Naive thymus-derived CD4-positive, alpha-beta T cell (primary cell): ENCODE measurements at regions not wholly inside any gene's neighbourhood (a gene's known extent, or its start where the extent isn't known, plus 50 kb on each side); places are given as distances from the start of the nearest gene placed in this dataset.
A peak's percentile ranks its signal among the peaks of the same experiment; 100 is the strongest.

Experiments
- ATAC-seq: fragments of 150-1000 bp; cut with Tn5 transposase; 2 replicates; pipeline ENCODE4 v1.10.0; 2021; ENCODE audit warnings: mild to moderate bottlenecking, moderate library complexity
- CTCF ChIA-PET: fragments of 350-600 bp; sonication (Branson Sonifier 250); formaldehyde crosslinking; loops from one replicate; lab custom pipeline; 2021; ENCODE audit warnings: antibody characterized with exemption; lab: Charles Lee
- POLR2A ChIA-PET: fragments of 350-600 bp; sonication (Branson Sonifier 250); formaldehyde crosslinking; loops from one replicate; lab custom pipeline; 2021; ENCODE audit warnings: antibody characterized with exemption, inconsistent platforms; lab: Charles Lee
- DNase-seq, 9 donors: peaks; one replicate each; pipeline versions ENCODE4 v3.0.0 to v3.0.0-alpha.2; 2020 to 2022; ENCODE audit warnings: mixed read lengths in 1 of 9
- H3K27ac ChIP-seq: one replicate; pipeline ENCODE4 v1.7.0; 2013; ENCODE audit warnings: mild to moderate bottlenecking, low read depth, low read length, moderate library complexity
- H3K27me3 ChIP-seq, 2 donors: one replicate each; pipeline ENCODE4 v1.7.0; 2013; ENCODE audit warnings: low read length in 2 of 2, mild to moderate bottlenecking in 2 of 2, moderate library complexity in 2 of 2; ENCODE audit not compliant: control insufficient read depth in 2 of 2, insufficient read depth in 2 of 2
- H3K36me3 ChIP-seq, 3 experiments: 1 replicate in 2 of 3; 2 replicates in 1 of 3; pipeline ENCODE4 v1.7.0; 2013; ENCODE audit warnings: low read length in 3 of 3, mild to moderate bottlenecking in 3 of 3, moderate library complexity in 1 of 3; ENCODE audit not compliant: insufficient read depth in 3 of 3, control insufficient read depth in 2 of 3
- H3K4me1 ChIP-seq, 2 donors: one replicate each; pipeline ENCODE4 v1.7.0; 2013; ENCODE audit warnings: low read length in 2 of 2, mild to moderate bottlenecking in 2 of 2, moderate library complexity in 1 of 2; ENCODE audit not compliant: control insufficient read depth in 2 of 2, insufficient read depth in 2 of 2
- H3K4me3 ChIP-seq: 2 replicates; pipeline ENCODE4 v1.7.0; 2013; ENCODE audit warnings: mild to moderate bottlenecking, low read length
- H3K9me3 ChIP-seq, 3 experiments: 1 replicate in 2 of 3; 2 replicates in 1 of 3; pipeline ENCODE4 v1.7.0; 2013; ENCODE audit warnings: low read length in 3 of 3; ENCODE audit not compliant: control insufficient read depth in 2 of 3
- H3K27ac Mint-ChIP-seq, 9 donors: one replicate each; pipeline ENCODE4 v1.8.0; 2020 to 2022; ENCODE audit warnings: mixed read lengths in 9 of 9, mild to moderate bottlenecking in 8 of 9, moderate library complexity in 5 of 9, inconsistent platforms in 2 of 9
- H3K27me3 Mint-ChIP-seq, 5 donors: one replicate each; pipeline ENCODE4 v1.8.0; 2021 to 2022; ENCODE audit warnings: mixed read lengths in 5 of 5, mild to moderate bottlenecking in 1 of 5
- H3K36me3 Mint-ChIP-seq, 5 donors: one replicate each; pipeline ENCODE4 v1.8.0; 2020 to 2022; ENCODE audit warnings: mixed read lengths in 5 of 5, mild to moderate bottlenecking in 3 of 5, inconsistent platforms in 1 of 5
- H3K4me1 Mint-ChIP-seq, 7 donors: one replicate each; pipeline ENCODE4 v1.8.0; 2020 to 2022; ENCODE audit warnings: mixed read lengths in 7 of 7, mild to moderate bottlenecking in 3 of 7, inconsistent platforms in 1 of 7
- H3K4me3 Mint-ChIP-seq, 10 donors: one replicate each; pipeline ENCODE4 v1.8.0; 2020 to 2022; ENCODE audit warnings: mild to moderate bottlenecking in 10 of 10, mixed read lengths in 10 of 10, moderate library complexity in 6 of 10, inconsistent platforms in 2 of 10
- H3K9me3 Mint-ChIP-seq, 11 donors: one replicate each; pipeline ENCODE4 v1.8.0; 2020 to 2022; ENCODE audit warnings: mixed read lengths in 11 of 11, mild to moderate bottlenecking in 4 of 11, inconsistent platforms in 1 of 11, moderate library complexity in 1 of 11
- intact Hi-C, 2 donors: fragments of 100-400 bp; cut with micrococcal nuclease; formaldehyde crosslinking; loops; one replicate each; pipeline ENCODE4 v1.15.1; 2023

- no peaks in the 10 kb centered on the region for H3K36me3 ChIP-seq
- H3K4me3 ChIP-seq, result no peak overlapping the region
- H3K4me1 ChIP-seq, result no peaks in the 10 kb centered on the region
- POLR2A ChIA-PET, result no interaction called here
- Mint-ChIP-seq H3K27me3 (peaks cover 6 to 49% (median 10%) of the 10 kb centered on the region in 5 donors), H3K27ac (peak overlapping the region in 1 of 9 donors; percentile 7), H3K9me3 (peaks cover 0 to 2% (median 0%) of the 10 kb centered on the region in 11 donors), H3K36me3 (peaks cover 0 to 4% (median 0%) of the 10 kb centered on the region in 5 donors), H3K4me1 (peaks cover 5 to 11% (median 8%) of the 10 kb centered on the region in 7 donors), H3K4me3 (peak overlapping the region in 3 of 10 donors; percentile 15 to 20 (median 18))
- CTCF ChIA-PET, result no interaction called here
- DNase-seq, result no peak
- intact Hi-C loops, result no loop called here
- no peaks in the 10 kb centered on the region for H3K27me3 ChIP-seq
- H3K9me3 ChIP-seq, result no peaks in the 10 kb centered on the region
- no peak for ATAC-seq
- no peak overlapping the region for H3K27ac ChIP-seq
Observed at GRCh38 chr21:33151941-33152731, 77.6 kb upstream of the IFNAR2 start.

DNA sequence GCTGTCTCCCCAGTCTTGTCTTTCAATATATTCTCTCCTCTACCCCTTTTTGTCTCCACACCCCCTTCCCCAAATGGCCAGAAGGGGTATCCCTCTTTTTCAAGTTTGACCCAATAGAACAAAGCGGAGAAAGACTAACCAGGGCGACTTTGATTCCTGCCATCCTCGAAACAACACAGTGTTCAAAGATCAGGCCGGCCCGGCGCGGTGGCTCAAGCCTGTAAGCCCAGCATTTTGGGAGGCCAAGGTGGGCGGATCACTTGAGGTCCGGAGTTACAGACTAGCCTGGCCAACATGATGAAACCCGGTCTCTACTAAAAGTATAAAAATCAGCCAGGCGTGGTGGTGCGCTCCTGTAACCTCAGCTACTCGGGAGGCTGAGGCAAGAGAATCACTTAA is 77.0 kb upstream of the IFNAR2 start:
- Mint-ChIP-seq H3K4me3 (no peak overlapping the region), H3K9me3 (peaks cover 0 to 2% (median 0%) of the 10 kb centered on the region in 11 donors), H3K4me1 (peaks cover 5 to 11% (median 9%) of the 10 kb centered on the region in 7 donors), H3K27ac (peak overlapping the region in 1 of 9 donors; percentile 7), H3K27me3 (peaks cover 6 to 53% (median 13%) of the 10 kb centered on the region in 5 donors), H3K36me3 (peaks cover 0 to 4% (median 0%) of the 10 kb centered on the region in 5 donors)
- POLR2A ChIA-PET, result interaction anchor here (0.6 kb wide), 1 partner anchor 23 kb away, joined by 3 read pairs; no protein-coding TSS in a partner anchor
- no peaks in the 10 kb centered on the region for H3K9me3 ChIP-seq
- ATAC-seq, result no peak
- intact Hi-C loops, result no loop called here
- no peaks in the 10 kb centered on the region for H3K4me1 ChIP-seq
- H3K27ac ChIP-seq, result no peak overlapping the region
- CTCF ChIA-PET, result no interaction called here
- no peaks in the 10 kb centered on the region for H3K36me3 ChIP-seq
- no peak overlapping the region for H3K4me3 ChIP-seq
- H3K27me3 ChIP-seq, result no peaks in the 10 kb centered on the region
- DNase-seq, result no peak

DNA sequence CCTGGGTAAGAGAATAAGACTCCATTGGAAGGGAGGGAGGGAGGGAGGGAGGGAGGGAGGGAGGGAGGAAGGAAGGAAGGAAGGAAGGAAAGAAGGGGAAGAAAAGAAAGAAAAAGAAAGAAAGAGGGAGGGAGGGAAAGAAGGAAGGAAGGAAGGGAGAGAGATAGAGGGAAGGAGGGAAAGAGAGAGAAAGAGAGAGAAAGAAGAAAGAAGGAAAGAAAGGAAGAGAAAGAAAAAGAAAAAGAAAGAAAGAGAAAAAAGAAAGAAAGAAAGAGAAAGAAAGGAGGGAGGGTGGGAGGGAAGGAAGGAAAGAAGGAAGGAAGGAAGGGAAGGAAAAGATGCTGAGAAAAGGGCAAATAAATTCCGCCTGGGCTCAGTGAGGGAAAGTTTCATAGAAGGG is 74.7 kb upstream of the IFNAR2 start:
- DNase-seq (no peak), ATAC-seq (no peak)
- no peaks in the 10 kb centered on the region for H3K4me1 ChIP-seq
- H3K36me3 ChIP-seq, result no peaks in the 10 kb centered on the region
- intact Hi-C loops, result no loop called here
- peaks cover 0 to 14% (median 0%) of the 10 kb centered on the region in 3 experiments for H3K9me3 ChIP-seq
- POLR2A ChIA-PET, result interaction anchor here (0.8 kb wide), 1 partner anchor 215 kb away, joined by 4 read pairs; no protein-coding TSS in a partner anchor
- H3K27ac Mint-ChIP-seq, result no peak overlapping the region
- no peaks in the 10 kb centered on the region for H3K27me3 ChIP-seq
- peaks cover 0 to 9% (median 5%) of the 10 kb centered on the region in 5 donors for H3K36me3 Mint-ChIP-seq
- peaks cover 0 to 20% (median 10%) of the 10 kb centered on the region in 11 donors for H3K9me3 Mint-ChIP-seq
- H3K27me3 Mint-ChIP-seq, result peaks cover 10 to 72% (median 28%) of the 10 kb centered on the region in 5 donors
- CTCF ChIA-PET, result no interaction called here
- H3K4me1 Mint-ChIP-seq, result peaks cover 5 to 11% (median 8%) of the 10 kb centered on the region in 7 donors
- H3K27ac ChIP-seq, result no peak overlapping the region
- H3K4me3 ChIP-seq, result no peak overlapping the region
- H3K4me3 Mint-ChIP-seq, result no peak overlapping the region

GRCh38 chr21:33155422-33155821 is 74.3 kb upstream of the IFNAR2 start:
- H3K36me3 ChIP-seq, result no peaks in the 10 kb centered on the region
- CTCF ChIA-PET, result no interaction called here
- no peak overlapping the region for H3K4me3 Mint-ChIP-seq
- DNase-seq, result no peak
- no peak overlapping the region for H3K27ac ChIP-seq
- H3K9me3 ChIP-seq, result peaks cover 0 to 14% (median 0%) of the 10 kb centered on the region in 3 experiments
- intact Hi-C loops, result no loop called here
- no peak for ATAC-seq
- H3K27me3 ChIP-seq, result no peaks in the 10 kb centered on the region
- peaks cover 0 to 9% (median 5%) of the 10 kb centered on the region in 5 donors for H3K36me3 Mint-ChIP-seq
- peaks cover 5 to 11% (median 8%) of the 10 kb centered on the region in 7 donors for H3K4me1 Mint-ChIP-seq
- H3K4me1 ChIP-seq, result no peaks in the 10 kb centered on the region
- no peak overlapping the region for H3K27ac Mint-ChIP-seq
- POLR2A ChIA-PET, result interaction anchor here (0.8 kb wide), 1 partner anchor 215 kb away, joined by 4 read pairs; no protein-coding TSS in a partner anchor
- peaks cover 10 to 72% (median 31%) of the 10 kb centered on the region in 5 donors for H3K27me3 Mint-ChIP-seq
- H3K4me3 ChIP-seq, result no peak overlapping the region
- peaks cover 0 to 22% (median 11%) of the 10 kb centered on the region in 11 donors for H3K9me3 Mint-ChIP-seq

GRCh38 chr21:33157303-33157702 is 72.4 kb upstream of the IFNAR2 start:
- Mint-ChIP-seq H3K4me3 (no peak overlapping the region), H3K27me3 (peaks cover 9 to 63% (median 25%) of the 10 kb centered on the region in 5 donors), H3K36me3 (peaks cover 0 to 9% (median 5%) of the 10 kb centered on the region in 5 donors), H3K27ac (no peak overlapping the region), H3K9me3 (peaks cover 0 to 22% (median 11%) of the 10 kb centered on the region in 11 donors), H3K4me1 (peaks cover 0 to 4% (median 1%) of the 10 kb centered on the region in 7 donors)
- Histone ChIP-seq H3K27me3 (no peaks in the 10 kb centered on the region), H3K27ac (no peak overlapping the region), H3K9me3 (peaks cover 0 to 14% (median 0%) of the 10 kb centered on the region in 3 experiments), H3K36me3 (no peaks in the 10 kb centered on the region), H3K4me1 (no peaks in the 10 kb centered on the region), H3K4me3 (no peak overlapping the region)
- DNase-seq (no peak), ATAC-seq (no peak)
- ChIA-PET CTCF (interaction anchor here (0.5 to 0.6 kb wide), 2 partner anchors 91 to 1114 kb away, joined by 3 to 5 read pairs; no protein-coding TSS in a partner anchor), POLR2A (interaction anchor here (0.7 kb wide), 1 partner anchor 334 kb away, joined by 3 read pairs; no protein-coding TSS in a partner anchor)
- intact Hi-C loops, result no loop called here

- Mint-ChIP-seq H3K4me1 (peaks cover 0 to 2% (median 0%) of the 10 kb centered on the region in 7 donors), H3K27me3 (peaks cover 4 to 54% (median 20%) of the 10 kb centered on the region in 5 donors), H3K9me3 (peaks cover 0 to 22% (median 11%) of the 10 kb centered on the region in 11 donors), H3K27ac (no peak overlapping the region), H3K36me3 (peaks cover 0 to 9% (median 5%) of the 10 kb centered on the region in 5 donors), H3K4me3 (no peak overlapping the region)
- CTCF ChIA-PET, result no interaction called here
- ATAC-seq, result no peak
- H3K4me1 ChIP-seq, result no peaks in the 10 kb centered on the region
- no peak overlapping the region for H3K27ac ChIP-seq
- intact Hi-C loops, result no loop called here
- DNase-seq, result no peak
- H3K4me3 ChIP-seq, result no peak overlapping the region
- peaks cover 0 to 14% (median 0%) of the 10 kb centered on the region in 3 experiments for H3K9me3 ChIP-seq
- no peaks in the 10 kb centered on the region for H3K36me3 ChIP-seq
- H3K27me3 ChIP-seq, result no peaks in the 10 kb centered on the region
- POLR2A ChIA-PET, result no interaction called here
Observed at GRCh38 chr21:33158654-33159053, 71.1 kb upstream of the IFNAR2 start.
